HFF-Myc (cell line): ENCODE measurements at regions not wholly inside any gene's neighbourhood (a gene's known extent, or its start where the extent isn't known, plus 50 kb on each side); places are given as distances from the start of the nearest gene placed in this dataset.

ENCODE experiments used
- DNase-seq: peaks from one replicate; pipeline ENCODE4 v3.0.0-alpha.2; 2011; ENCODE audit warnings: low read depth; ENCODE audit errors: extremely low read depth
- H3K4me3 ChIP-seq: replicated peaks from 2 replicates; pipeline ENCODE4 v1.5.1; 2011; ENCODE audit warnings: low read depth, mild to moderate bottlenecking, control low read depth, low read length
- CTCF ChIP-seq: IDR thresholded peaks from 2 replicates; pipeline ENCODE4 v1.5.1; 2012; ENCODE audit warnings: mild to moderate bottlenecking, low read depth, low read length, control low read depth; ENCODE audit errors: missing control alignments

DNA sequence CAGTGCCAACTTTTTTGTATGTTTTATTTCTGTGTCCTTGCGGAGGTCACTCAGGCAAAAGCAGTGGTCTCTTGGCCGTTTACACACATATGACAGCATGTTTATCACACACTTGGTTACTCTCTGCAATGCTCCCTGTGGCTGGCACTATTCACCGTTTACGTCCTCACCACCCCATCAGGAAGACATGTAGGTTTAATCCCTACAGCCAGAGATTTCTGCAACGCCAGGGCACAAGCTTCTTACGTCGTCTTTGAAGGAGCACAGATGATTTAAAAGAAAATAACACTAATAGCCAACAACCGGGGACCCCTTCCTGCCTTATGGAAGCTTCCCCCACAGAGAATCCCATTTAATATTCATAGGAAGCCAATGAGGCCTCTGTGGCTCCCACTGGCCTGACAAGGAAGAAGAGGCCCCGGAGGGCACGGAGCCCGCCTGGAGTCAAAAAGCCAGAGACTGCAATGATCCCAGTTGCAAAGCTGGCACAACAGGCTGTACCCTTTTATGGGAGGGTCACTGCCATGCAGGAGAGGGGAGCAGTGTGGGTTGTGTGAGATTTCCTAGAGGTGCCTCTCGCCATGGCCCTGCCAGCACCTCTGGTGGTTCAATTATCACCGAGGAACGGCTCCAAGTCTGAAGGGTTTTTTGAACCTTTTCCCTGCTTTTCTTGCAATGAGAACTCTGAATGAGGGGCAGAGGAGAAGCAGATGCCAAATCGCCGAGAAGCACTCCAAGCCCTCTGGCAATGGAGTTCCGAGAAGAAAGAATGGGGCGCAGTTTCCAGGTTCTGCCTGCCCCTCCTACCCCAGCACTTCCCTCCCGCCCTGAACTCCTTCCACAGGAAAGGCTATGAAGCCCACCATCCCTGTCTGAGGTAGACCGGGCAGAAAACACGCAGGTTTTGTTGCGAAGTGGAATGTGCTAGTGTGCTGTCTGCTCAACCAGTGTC lies 96.2 kb downstream of the THBS2 start:
- DNase-seq, result no peak
- no peak overlapping the region for H3K4me3 ChIP-seq
- TF ChIP-seq CTCF, result no peak

DNA sequence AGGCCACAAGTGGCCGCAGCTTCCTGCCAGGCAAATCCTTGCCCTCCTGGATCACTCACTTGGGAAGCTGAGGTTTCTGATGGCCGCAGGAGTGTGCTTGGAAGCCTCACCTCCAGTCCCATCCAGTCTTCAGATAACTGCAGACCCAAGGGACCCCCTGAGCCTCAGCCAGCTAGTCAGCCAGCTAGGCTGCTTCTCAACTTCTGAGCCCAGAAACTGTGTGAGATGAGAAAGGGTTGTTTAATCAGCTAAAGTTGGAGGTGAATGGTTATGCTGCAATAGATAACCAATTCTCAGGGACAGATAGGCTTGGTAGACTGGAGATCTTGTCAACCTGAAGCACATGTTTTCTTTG lies 96.9 kb downstream of the THBS2 start:
- DNase-seq, result no peak
- TF ChIP-seq CTCF, result no peak
- H3K4me3 ChIP-seq, result no peak overlapping the region

GRCh38 chr6:169156108-169156792 lies 97.4 kb downstream of the THBS2 start:
- TF ChIP-seq CTCF, result no peak
- no peak for DNase-seq

DNA sequence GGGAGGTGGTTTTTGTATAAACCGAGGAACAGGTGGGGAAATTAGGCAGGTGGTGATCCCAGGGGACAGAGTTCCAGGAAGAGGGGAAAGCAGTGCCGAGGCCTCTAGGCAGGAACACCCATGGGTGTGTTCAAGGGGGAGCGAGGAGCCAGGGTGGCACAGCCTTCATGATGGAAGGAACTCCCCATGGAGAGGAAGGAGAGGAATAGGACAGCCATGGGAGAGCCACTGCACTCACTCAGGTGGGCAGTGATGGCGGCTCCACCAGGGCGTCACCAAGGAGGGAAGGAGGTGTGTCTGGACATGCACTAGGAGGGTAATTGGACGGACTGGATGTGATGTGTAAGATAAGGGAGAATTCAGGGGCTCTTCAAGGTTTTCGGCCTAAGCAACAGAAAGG lies 98.2 kb downstream of the THBS2 start:
- no peak for TF ChIP-seq CTCF
- H3K4me3 ChIP-seq, result no peak overlapping the region
- DNase-seq, result no peak

More at GRCh38 chr6:169156108-169156792, 97.4 kb downstream of the THBS2 start:
- H3K4me3 ChIP-seq, result no peak overlapping the region

DNA sequence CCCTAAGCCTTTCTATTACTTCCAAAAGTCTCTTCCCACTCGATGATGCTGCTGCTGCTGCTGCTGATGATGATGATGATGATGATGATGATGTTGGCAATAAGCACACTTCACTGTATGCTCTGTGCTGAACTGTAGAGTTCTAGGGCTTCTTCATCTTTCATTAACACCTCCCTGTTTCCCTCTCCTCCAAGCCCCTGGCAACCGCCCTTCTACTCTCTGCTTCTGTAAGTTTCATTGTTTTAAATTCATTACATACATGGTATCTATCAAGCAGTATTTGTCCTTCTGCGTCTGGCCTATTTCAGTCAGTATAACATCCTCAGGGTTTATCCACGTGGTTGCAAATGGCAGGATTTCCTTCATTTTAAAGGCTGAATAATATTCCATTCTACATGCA lies 100.2 kb downstream of the THBS2 start:
- H3K4me3 ChIP-seq, result no peak overlapping the region
- TF ChIP-seq CTCF, result no peak
- no peak for DNase-seq

DNA sequence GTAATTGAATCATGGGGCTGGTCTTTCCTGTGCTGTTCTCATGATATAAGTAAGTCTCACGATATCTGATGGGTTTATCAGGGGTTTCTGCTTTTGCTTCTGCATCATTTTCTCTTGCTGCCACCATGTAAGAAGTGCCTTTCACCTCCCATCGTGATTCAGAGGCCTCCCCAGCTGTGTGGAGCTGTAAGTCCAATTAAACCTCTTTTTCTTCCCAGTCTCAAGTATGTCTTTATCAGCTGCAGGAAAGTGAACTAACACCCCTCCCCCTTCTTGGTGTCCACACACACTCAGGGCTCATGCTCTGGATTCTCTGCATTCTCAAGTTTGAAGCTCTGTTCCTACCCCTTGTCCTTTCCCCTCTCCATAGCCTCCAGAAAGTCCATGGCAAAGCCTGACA lies 107.1 kb downstream of the THBS2 start:
- no peak for DNase-seq
- TF ChIP-seq CTCF, result no peak
- no peak overlapping the region for H3K4me3 ChIP-seq
